Pulmonary artery endothelial cell (primary cell): ENCODE measurements at regions not wholly inside any gene's neighbourhood (a gene's known extent, or its start where the extent isn't known, plus 50 kb on each side); places are given as distances from the start of the nearest gene placed in this dataset.

Source experiments
- DNase-seq: peaks from one replicate; pipeline ENCODE4 v3.0.0-alpha.2; 2011; ENCODE audit warnings: low read depth, low spot score

GRCh38 chr18:30358555-30358954 lies 684.0 kb downstream of the DSC3 start:
- no peak for DNase-seq

GRCh38 chr18:30352551-30353168 lies 689.9 kb downstream of the DSC3 start:
- DNase-seq, result no peak

GRCh38 chr18:30350263-30350662 lies 692.3 kb downstream of the DSC3 start:
- no peak for DNase-seq

GRCh38 chr18:30343090-30343489 lies 699.5 kb downstream of the DSC3 start:
- DNase-seq, result no peak

GRCh38 chr18:30342675-30343074 lies 699.9 kb downstream of the DSC3 start:
- no peak for DNase-seq

GRCh38 chr18:30334781-30335180 lies 707.8 kb downstream of the DSC3 start:
- no peak for DNase-seq

GRCh38 chr18:30333310-30333709 lies 709.2 kb downstream of the DSC3 start:
- no peak for DNase-seq

- DNase-seq, result no peak
Observed at GRCh38 chr18:30328839-30329238, 713.7 kb downstream of the DSC3 start.

- DNase-seq, result no peak
Observed at GRCh38 chr18:30302181-30302580, 740.4 kb downstream of the DSC3 start.

GRCh38 chr18:30298769-30299168 lies 743.8 kb downstream of the DSC3 start:
- DNase-seq, result no peak

GRCh38 chr18:30288662-30289414 lies 753.7 kb downstream of the DSC3 start:
- no peak for DNase-seq

- DNase-seq, result no peak
Observed at GRCh38 chr18:30280861-30281470, 761.6 kb downstream of the DSC3 start.

GRCh38 chr18:30280186-30280585 lies 762.4 kb downstream of the DSC3 start:
- DNase-seq, result no peak

- DNase-seq, result no peak
Observed at GRCh38 chr18:30277676-30278075, 764.9 kb downstream of the DSC3 start.

GRCh38 chr18:30271716-30272115 lies 770.8 kb downstream of the DSC3 start:
- DNase-seq, result no peak

GRCh38 chr18:30265190-30265589 lies 777.4 kb downstream of the DSC3 start:
- DNase-seq, result no peak

GRCh38 chr18:30254331-30254730 lies 788.2 kb downstream of the DSC3 start:
- DNase-seq, result no peak

GRCh38 chr18:30248056-30248455 lies 794.5 kb downstream of the DSC3 start:
- DNase-seq, result no peak

- no peak for DNase-seq
Observed at GRCh38 chr18:30245766-30246455, 796.6 kb downstream of the DSC3 start.

- DNase-seq, result no peak
Observed at GRCh38 chr18:30234755-30235154, 807.8 kb downstream of the DSC3 start.

GRCh38 chr18:30211112-30211511 lies 831.4 kb downstream of the DSC3 start:
- no peak for DNase-seq

- DNase-seq, result no peak
Observed at GRCh38 chr18:30208546-30208945, 834.0 kb downstream of the DSC3 start.
